GM19240 (cell line): ENCODE measurements at regions not wholly inside any gene's neighbourhood (a gene's known extent, or its start where the extent isn't known, plus 50 kb on each side); places are given as distances from the start of the nearest gene placed in this dataset.

Source experiments
- DNase-seq: peaks from one replicate; pipeline ENCODE4 v3.0.0; 2011; ENCODE audit warnings: low spot score; ENCODE audit not compliant: insufficient read length

DNA sequence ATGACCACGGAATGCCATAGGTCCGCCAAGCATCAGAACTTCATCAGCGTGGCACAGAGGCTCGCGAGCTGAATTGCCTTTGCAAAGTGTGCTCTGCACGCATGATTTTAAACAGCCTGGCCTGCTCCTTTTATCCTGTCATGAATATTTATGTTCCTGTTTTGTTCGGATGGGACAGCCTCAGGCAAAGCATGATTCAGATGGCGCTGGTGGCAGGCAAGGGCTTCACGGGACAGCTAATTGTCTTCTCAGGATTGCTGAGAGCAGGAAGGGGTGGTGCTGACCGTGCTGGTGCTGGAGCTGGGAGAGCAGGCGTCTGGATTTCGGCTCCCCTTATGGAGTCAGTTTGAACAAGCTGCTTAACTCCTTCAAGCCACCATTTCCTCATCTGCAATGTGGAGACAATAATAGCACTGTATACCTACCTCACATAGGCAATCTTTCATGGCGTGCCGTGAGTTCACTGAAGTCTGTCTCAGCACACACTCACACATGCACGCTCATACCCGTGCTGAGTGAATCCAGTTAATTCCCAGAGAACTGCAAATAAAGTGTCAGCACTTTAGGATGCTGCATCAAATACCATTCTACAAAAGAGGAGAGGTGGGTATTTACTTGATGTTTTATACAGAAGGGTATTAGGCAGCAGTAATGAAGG is 79.7 kb upstream of the APCDD1 start:
- DNase-seq = no peak

- DNase-seq = no peak
These were observed 77.7 kb upstream of the APCDD1 start for GRCh38 chr18:10376731-10377130.

DNA sequence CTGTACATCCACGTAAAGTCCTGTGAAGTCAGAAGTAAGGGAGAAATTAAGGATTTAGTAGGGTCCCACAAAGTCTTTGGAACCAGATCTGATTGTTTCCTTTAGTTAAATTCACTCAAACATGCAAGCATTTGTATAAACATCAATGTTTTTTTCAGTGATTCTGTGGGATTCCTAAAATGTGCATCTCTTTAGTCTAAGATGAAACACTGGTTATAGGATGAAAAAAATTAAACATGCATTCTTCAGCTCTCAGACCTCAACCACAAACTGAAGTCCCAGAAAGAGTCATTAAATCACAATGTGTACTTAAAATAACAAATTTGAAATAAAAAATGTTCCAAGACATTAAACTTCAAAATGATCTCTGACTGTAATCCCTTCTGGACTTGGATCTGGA is 76.5 kb upstream of the APCDD1 start:
- no peak for DNase-seq

DNA sequence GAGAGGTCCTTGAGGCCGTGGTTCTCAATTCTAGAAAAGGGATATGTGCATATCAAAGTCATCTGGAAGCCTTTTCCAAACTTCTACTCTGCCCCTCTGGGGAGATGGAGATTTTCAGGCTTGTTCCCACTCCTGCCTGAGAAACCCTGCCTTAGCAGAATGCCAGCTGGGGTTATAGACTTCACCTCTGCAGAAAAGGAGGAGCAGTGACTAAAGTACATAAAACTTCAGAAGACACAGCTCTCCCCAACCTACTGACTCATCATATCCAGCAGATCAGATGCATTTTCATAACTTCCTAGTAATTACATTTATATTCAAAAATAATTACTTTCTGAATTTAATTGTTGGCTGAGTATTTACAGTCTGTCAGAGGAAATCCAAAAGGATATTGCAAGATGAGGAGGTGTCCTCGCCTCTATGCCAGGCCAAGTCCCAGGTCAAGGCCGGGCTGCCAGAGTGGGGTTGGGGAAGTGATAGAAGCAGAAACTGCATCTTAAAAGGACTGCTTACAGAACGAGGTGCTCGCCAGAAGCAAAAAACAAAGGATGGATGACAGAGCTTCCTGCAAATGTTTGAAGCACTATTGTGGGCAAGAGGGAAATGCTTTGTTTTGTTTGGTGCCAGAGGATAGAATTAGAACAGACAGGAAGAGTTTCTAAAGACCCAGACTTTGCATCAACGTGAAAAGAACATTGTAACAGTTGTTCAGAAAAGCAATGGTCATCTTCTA is 75.6 kb upstream of the APCDD1 start:
- DNase-seq = no peak

- no peak for DNase-seq
These were observed 74.9 kb upstream of the APCDD1 start for GRCh38 chr18:10379522-10379921.

GRCh38 chr18:10381516-10381915 is 72.9 kb upstream of the APCDD1 start:
- no peak for DNase-seq

GRCh38 chr18:10381951-10382350 is 72.5 kb upstream of the APCDD1 start:
- DNase-seq = no peak

- no peak for DNase-seq
These were observed 68.4 kb upstream of the APCDD1 start for GRCh38 chr18:10386049-10386448.

DNA sequence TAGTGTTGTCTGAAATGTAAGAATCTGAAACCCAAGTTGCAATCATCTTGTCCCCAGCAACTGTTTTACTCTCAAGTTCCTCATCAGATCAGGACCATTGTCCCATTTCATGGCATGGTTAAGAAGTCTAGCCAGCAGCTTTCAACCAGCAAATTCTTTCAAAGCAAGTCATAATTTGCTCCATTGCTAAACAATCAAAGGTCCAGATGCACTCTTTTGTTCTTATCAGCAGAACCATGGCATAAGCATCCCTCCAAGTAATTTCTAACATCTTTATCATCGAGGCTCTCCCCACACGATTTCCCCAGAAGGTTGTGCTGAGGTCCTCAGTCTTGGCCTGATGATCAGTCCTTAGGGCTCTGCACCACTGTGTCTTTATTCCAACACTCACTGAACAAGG is 67.5 kb upstream of the APCDD1 start:
- DNase-seq = no peak

DNA sequence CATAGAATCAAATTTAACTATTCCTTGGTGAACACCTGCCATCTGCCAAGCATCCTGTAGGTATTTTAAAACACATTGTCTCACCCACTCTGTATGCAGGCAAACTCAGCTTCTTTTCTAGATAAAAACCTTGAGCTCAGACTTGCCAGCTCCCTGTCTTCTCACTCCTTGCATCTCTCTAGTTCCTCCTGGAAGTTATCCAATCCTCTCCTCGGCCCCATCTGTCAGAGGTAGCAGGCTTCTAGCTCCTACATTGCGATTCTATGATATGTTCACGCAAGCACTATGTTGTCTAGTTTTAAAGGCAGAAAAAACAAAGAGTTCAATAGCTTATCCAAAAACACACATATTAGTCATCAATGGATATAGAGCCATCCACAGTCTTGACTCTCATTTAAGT is 67.0 kb upstream of the APCDD1 start:
- DNase-seq = no peak

DNA sequence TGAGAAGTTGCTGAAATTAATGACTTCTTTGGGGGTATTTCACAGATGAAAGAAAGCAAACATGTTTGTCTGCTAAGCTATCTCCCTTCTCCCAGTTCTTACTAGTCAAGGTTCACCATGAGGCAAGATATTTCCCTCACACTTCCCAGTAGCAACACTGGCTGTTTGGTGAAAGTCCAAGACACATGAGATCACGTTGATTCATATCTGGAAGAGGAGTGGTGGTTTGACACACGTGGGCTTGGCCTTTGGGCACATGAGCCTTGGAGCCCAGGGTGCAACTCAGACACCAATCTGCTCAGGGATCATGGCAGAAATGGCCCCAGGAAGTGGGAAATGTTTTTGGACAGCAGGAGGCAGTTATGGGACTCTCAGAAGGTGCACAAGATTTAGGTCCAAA is 66.1 kb upstream of the APCDD1 start:
- no peak for DNase-seq

DNA sequence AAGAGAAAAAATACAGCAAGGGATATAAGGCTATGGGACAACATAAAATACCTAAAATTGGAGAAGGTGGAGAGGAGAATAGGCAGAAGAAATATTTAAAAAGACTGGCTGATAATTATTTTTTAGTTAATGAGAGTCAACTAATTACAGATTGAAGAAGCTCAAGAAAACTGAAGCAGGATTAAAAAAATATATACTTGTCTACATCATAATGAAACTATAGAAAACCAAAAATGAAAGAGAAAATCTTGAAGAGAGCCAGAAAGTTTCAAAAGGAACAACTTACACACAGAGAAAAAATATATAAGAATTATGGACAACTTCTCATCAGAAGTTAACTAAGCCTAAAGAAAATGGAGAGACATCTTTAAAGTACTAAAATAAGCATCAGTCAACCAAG is 62.9 kb upstream of the APCDD1 start:
- peak; percentile 17 for DNase-seq

- DNase-seq = no peak
These were observed 57.4 kb upstream of the APCDD1 start for GRCh38 chr18:10397004-10397403.

DNA sequence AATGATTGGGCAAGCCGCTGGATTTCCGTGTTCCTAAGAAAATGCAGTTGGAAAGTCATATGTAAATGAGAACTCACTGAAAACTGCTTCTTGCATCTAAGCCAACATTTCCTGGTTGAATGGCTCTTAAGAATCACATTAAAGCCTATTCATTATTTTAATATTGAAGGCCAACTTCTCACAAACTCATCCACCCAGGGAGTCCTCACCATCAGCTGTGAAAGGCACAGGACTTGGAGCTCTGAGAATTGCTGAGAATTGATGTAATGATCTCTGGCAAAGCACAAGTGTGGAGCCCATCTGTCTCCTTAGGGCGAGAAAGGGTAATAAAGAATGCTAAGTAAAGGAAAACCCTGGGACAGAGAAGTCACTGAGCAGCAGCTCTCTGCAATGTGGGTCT is 55.9 kb upstream of the APCDD1 start:
- no peak for DNase-seq

DNA sequence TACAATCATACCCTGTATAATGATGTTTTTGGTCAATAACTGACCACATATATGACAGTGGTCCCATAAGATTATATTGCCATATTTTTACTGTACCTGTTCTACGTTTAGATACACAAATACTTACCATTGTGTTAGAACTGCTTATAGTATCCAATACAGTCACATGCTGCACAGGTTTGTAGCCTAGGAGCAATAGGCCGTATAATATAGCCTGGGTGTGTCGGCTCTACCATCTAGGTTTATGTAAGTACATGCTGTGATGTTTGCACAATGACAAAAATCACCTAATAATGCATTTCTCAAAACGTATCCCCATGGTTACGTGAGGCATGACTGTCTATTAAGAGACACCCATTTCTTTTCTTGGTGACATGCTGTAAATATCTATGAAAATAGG is 55.0 kb upstream of the APCDD1 start:
- DNase-seq = no peak

GRCh38 chr18:10400534-10401307 is 53.7 kb upstream of the APCDD1 start:
- DNase-seq = no peak

DNA sequence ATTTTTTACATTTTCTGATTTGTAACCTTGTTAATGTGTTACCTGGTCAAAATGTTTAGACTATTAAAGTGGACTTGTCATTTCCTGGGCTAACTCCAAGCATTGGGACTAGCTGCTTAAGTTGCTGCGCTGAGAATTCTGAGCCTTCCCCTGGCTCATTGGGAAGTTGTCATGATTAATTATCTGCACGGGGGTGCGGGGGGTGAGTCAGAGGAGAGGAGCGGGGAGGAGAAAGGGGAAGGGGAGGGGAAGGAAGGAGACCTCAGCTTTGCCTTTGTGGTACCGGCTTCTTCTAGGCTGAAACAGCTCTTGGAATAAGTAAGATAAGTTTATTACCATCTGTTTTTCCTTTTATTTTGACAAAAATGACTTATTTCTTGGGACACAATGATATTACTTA is 52.9 kb upstream of the APCDD1 start:
- DNase-seq = no peak

GRCh38 chr18:10401930-10402329 is 52.5 kb upstream of the APCDD1 start:
- DNase-seq = no peak

- DNase-seq = no peak
These were observed 51.4 kb upstream of the APCDD1 start for GRCh38 chr18:10402871-10403559.

DNA sequence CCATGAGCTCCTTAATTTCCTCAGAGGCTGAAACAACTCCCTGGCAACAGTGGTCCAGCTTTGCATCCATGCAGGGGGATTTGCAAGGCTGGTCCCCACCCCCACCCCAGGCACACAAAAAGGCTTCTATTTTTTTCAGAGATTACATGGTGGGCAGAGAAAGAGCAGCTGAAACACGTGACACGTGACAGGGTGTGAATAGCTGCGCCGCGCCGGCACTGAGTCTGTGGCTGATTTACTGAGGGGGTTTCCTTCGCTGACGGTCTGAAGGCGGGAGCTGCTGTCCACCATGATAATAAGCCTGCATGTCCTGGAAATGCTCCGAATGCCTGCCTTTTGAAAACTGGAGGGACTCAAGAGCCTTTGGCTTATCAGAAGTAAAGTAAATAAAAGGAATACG is 50.7 kb upstream of the APCDD1 start:
- no peak for DNase-seq

- DNase-seq = no peak
These were observed 50.3 kb upstream of the APCDD1 start for GRCh38 chr18:10404168-10404567.
